HG02571 (cell line): ENCODE measurements at regions not wholly inside any gene's neighbourhood (a gene's known extent, or its start where the extent isn't known, plus 50 kb on each side); places are given as distances from the start of the nearest gene placed in this dataset.

Source experiments
- ATAC-seq: cut with Tn5 transposase; IDR thresholded peaks from one replicate; pipeline ENCODE4 v1.9.1; 2021; ENCODE audit warnings: mild to moderate bottlenecking, moderate library complexity; ENCODE audit not compliant: unreplicated experiment

DNA sequence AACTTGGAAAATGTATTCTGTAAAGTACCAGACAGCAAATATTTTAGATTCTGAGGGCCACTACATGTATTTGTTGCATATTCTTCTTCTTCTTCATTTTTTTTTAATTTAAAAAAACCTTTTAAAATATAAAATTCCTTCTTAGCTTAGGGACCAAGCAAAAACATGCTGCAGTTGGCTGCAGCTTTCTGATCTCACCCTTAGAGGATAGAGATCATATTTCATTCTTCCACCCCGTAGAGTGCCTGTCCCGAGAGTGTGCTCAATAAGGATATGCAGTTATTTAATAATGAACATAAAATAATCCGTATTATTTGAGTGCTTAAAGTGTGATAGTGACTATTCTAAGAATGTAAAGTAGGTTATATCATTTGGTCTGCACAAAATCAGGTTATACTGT is 204.2 kb upstream of the CD180 start:
- no peak for ATAC-seq

DNA sequence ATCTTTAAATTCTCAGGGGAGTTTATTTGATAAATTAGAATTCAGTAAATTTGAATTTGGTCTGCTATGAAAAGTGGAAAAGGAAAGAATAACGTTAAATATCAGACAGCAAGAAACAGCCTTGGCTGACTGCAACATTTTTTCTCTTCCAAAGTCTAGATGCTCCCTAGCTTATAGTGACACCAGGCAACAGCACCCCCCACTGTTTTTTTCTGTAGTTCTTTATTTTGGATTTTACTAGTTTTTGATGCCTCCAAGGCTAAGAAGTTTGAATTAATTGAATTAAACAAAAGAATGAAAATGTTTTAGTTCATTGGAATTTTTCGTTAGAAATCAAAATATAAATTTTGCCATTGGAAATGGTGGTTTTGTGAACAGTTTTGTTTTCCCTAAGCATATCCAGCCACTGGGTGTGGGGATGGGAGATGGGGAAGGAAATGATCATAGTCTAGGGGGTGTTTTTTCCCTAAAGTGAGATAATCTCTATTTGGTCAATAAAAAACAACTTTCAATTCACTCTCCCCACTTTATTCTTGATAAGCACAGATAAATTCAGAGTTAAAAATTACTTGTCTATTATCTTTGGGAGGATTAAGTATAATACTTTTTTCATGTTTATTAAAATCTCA is 199.3 kb upstream of the CD180 start:
- no peak for ATAC-seq

DNA sequence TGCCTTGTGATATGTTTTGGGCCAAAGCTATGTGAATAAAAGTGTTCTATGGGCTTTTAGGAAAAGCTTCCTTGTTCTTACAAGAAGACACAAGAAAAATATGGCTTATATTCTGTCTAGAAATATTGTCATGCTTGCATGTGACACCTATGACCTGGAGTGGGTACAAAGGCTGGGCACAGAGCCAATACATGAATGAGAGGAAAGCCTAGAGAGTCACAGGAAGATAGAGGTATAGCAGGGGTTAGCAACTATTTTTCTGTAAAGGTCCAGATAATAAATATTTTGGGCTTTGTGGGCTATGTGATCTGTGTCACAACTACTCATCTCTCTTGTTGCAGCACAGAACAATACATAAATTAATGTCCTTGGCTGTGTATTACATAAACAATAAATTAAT is 196.6 kb upstream of the CD180 start:
- no peak for ATAC-seq

DNA sequence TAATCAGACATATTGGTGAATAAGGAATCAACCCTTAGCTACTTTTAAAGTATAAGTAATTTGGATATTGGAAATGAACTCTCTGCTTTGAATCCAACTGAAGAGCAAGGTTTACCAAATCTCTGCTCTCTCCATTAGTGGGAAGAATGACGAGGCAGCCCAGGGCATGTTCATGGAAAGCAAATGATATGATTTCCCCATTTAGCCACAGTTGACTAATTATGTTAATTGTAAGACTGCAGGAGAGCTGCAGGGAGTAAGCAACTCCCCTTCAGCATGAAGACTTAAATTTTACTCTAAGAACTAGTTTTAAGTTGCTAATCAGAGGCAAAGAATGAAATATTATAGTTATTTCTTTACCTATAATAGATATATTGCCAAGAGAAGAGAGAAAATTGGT is 194.3 kb upstream of the CD180 start:
- no peak for ATAC-seq

GRCh38 chr5:67383451-67383850 is 186.9 kb upstream of the CD180 start:
- no peak for ATAC-seq

DNA sequence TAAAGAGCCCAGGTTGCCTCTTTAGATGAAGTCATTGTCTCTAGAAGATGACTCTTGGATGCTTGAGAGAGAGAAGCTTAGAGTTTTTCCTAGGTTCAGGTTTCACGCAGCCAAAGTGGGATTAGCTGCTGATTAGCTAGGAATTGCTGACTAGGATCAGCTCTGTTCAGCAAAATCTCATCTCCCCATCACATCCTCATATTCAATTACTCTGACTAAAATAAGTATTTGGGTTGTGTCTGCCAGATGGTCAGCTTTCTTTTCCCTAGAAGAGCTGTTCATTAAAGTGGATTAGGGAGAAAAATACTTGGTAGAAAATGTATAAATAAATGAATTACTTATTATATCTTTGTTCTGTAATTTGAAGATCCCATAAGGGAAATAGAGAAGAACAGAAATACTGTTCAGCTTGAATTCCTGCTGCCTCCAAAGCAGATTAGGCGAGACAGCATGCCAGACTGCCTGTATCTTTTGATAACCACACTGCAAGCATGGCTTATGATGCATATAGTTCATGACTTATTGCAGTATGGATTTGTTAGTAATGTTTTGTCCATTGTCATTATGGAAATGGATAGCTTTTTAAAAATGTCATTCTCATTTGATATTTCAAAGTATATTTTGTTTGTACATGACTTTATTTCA is 184.8 kb upstream of the CD180 start:
- ATAC-seq: no peak

DNA sequence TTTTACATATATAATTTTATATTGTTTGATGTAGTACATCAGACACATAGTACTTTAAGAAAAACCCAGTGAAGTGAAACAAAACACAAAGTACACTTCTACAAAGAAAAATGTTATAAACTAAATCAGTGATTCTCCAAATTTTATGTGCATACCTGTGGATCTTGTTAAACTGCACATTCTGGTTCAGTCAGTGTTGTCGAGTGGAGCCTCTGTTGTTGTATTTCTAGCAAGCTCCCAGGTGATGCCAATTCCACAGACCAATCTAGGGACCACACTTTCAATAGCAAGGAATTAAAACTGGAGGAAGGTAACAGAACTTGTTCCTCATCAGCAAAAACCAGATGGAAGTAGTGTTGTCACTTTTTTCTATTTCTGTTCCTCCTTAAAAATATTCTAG is 183.8 kb upstream of the CD180 start:
- ATAC-seq: no peak

GRCh38 chr5:67379753-67380152 is 183.2 kb upstream of the CD180 start:
- no peak for ATAC-seq

DNA sequence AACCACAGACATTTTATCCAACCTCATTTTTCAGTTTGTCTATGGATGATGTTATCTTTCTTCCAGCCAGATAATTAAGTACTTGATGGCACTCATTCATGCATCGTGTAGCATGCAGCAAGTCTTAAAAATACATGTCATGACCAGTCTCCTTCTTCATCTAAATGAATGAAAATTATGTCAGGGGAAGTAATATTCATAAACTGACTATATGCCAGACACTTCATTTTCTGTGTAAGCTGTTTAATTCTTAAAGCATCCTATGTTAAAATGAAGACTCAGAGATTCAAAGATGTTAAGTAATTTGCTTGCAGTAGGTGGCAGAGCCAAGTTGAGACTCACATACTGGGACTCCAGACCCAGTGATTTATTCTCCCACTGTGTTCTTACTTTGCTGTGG is 181.7 kb upstream of the CD180 start:
- ATAC-seq: no peak

DNA sequence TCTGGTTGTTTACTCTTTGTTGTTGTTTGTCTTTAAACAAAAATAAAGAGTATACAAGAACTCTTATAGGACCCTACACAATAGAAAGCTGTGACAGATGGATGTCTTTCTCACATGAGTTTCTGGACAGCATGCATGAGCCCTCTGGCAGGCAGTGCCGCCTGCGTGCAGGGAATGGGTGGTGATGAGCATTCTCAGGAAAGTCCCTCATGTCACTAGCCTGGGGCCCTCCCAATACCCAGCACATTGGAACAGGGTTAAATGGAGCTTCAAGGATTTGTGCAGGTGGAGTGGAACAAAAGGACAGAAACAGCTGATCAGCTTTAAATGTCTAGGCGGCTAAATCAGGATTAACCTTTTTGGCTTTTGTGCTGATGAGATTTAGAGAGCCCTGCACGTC is 181.0 kb upstream of the CD180 start:
- no peak for ATAC-seq

DNA sequence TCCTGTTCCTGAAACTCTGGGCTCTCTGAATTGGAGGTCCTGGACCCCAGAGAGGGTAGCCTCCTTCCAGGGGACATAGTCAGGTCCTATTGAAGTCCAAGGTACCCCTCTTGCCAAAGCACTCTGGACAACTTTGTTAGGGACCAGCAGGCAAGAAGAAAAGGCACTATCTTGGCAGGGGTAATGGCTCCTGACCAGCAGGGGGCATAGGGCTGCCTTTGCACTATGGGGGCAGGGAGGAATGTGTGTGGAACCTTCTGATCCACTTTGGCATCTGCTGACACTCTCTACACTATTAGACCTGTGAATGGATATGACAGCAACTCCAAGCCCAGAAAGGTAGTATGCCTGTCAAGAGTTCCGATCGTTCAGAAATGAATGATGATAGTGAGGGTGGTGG is 179.0 kb upstream of the CD180 start:
- ATAC-seq: no peak

DNA sequence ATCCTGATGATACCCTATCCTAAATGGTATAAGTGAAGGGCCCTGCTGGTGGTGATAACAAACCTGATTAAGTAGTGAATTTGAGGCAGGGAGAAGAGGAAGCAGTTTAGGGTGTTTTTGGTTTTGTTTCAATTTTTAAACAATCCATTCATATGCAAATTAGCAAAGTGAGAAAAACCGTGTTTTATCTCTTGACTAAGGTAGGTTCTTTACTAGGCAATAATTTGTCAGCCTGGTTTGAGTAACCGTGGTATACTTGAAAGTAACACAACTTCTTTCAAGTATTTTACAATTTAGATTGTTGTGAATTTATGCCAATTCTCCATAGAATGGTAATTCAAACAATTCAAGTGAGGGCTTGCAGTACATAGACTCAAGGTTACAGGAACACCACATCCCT is 177.8 kb upstream of the CD180 start:
- ATAC-seq: no peak

GRCh38 chr5:67373518-67373917 is 176.9 kb upstream of the CD180 start:
- ATAC-seq: no peak

GRCh38 chr5:67372887-67373286 is 176.3 kb upstream of the CD180 start:
- ATAC-seq: no peak

DNA sequence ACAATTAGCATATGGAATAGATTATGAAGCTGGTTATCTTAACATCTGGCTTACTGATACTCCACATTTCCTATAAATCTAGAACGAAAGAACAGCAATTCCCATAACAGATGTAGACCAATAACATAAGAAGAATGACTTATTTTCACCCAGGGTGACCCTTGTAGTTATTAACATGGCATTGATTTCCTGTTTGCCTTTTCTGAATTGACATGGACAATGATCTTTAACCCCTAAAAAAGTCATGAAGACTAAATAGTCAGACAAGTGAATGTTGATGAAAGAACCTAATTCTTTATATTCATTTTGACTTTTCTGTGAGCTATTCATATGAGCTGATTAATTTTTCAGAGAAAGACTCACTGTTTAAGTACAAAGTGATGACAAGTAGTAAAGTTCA is 175.3 kb upstream of the CD180 start:
- no peak for ATAC-seq

GRCh38 chr5:67366691-67367395 is 170.2 kb upstream of the CD180 start:
- no peak for ATAC-seq

DNA sequence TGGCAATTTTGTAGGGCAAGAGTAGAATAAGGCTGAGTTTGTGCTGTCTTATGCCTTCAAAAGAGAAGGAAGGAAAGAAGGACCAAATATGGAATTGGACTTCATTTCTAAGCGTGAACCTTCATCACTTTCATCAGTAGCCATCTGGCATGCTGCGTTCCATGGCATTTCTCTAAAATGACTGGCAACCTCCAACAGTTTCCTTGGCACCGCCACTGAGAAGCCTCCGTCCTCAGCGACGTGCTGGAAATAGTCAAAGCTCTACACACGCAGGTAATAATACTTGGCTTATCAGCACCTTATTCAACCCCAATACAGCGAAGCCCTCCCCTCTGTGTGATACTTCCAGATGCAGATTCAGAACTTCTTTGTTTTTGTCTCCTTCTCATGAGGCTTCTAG is 169.7 kb upstream of the CD180 start:
- no peak for ATAC-seq

- no peak for ATAC-seq
Measured at GRCh38 chr5:67364381-67364970, 167.9 kb upstream of the CD180 start.

DNA sequence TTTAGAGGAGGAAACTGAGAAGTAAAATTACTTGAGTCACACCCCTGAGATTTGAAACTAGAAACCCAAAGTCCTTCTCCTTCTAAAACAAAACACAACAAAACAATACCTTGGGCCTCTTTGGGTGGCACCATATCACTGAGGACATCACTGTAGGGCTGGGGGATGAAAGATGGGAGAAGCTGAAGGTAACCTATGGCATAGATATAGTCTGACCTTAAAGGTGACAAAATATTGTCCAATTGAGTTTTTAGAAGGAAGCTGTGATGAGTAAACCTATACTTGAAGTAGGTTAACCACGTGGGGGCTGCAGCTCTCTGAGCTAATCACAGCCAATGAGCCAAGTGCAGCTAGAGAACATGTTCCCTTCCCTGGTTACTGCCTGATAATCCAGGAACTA is 167.4 kb upstream of the CD180 start:
- ATAC-seq: no peak

- ATAC-seq: no peak
Measured at GRCh38 chr5:67363180-67363709, 166.6 kb upstream of the CD180 start.

GRCh38 chr5:67361932-67362729 is 165.5 kb upstream of the CD180 start:
- ATAC-seq: no peak
